D341Med (cell line): ENCODE measurements at regions not wholly inside any gene's neighbourhood (a gene's known extent, or its start where the extent isn't known, plus 50 kb on each side); places are given as distances from the start of the nearest gene placed in this dataset.
A peak's percentile ranks its signal among the peaks of the same experiment; 100 is the strongest.
"Not testable (repeated sequence)": the region's sequence is repeated elsewhere in the genome, so short reads cannot be mapped to it uniquely, and the experiment has no call there.

Experiments used
- DNase-seq: peaks from one replicate; pipeline ENCODE4 v3.0.0; 2012; ENCODE audit warnings: low spot score

DNA sequence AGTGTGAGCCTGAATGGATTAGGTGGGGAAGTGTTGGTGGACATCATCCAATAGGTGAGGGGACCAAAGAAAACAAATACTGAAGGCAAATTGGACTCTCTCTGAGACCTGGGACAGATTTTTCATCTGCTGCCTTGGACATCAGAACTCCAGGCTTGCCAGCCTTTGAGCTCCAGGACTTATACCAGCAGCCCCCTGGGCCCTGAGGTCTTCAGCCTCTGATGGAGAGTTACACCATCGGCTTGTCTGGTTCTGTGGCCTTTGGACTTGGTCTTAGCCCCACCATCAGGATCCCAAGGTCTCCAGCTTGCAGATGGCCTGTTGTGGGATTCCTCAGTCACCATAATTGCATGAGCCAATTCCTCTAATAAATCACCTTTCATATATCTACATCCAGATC is 80.8 kb upstream of the SLC8A3 start:
- DNase-seq = no peak

DNA sequence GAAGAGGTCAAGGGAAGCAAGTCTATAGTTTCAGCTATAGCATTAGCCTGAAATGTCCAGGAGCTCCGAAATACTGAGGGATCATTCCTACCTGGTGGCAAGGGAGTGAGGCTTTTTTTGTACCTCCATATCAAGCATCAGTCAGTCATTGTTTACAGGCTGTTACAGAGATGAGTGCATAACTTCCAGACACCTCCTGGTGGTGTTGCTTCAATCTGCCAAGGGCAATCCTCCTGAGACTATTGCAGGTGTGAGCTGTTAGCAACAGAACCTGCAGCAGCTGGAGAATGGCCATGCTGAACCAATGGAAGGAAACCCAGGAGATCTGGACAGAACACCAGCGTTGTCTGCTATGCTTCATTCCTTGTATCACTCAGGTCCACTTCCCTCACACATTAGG is 80.0 kb upstream of the SLC8A3 start:
- no peak for DNase-seq

DNA sequence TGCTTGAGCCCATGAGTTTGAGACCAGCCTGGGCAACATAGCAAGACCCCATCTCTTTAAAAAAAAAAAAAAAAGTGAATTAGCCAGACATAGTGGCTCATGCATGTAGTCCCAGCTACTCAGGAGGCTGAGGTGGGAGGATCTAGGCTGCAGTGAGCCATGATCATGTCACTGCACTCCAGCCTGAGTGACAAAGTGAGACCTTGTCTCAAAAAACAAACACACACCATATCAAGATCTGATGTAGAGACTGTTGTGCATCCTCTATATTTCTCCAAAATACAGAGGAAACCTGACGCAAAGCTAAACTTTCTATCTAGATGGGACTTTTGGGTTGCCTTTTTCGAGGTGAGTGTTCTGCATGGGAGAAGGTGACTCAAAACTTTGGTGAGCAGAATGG is 77.4 kb upstream of the SLC8A3 start:
- no peak for DNase-seq

DNA sequence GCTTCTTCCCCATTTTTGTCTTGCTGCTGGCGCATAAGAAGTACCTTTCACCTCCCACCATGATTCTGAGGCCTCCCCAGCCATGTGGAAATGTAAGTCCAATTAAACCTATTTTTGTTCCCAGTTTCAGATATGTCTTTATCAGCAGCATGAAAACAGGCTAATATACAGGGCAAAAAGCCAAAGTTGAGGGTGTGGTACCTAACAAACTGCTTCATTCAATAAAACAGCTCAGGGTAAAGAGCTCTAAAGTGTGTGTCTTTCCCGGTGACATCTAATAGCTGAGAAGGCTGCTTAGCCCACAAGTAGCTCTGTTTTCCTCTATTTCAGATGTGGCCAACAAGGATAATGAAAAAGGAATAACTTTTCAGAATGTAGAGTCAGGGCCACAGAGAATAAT is 76.7 kb upstream of the SLC8A3 start:
- DNase-seq = no peak

DNA sequence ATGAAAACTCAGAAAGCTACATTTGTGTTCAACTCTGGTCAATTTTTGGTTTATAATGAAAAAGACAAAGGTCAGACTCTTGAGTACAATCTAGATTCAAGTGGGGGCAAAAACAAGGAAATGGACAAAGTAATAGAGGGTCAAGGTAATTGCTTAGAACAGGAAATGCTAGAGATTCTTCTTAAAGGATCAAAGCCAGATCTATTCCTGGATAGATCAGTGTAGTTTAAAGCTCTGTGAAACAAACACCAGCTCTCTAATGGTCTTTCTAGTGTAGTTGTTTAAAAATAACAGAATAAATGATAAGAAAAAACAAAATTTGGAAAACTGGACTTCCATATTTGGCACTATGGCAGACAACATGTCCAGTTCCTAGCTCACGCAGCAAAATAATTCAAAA is 70.7 kb upstream of the SLC8A3 start:
- DNase-seq = no peak

DNA sequence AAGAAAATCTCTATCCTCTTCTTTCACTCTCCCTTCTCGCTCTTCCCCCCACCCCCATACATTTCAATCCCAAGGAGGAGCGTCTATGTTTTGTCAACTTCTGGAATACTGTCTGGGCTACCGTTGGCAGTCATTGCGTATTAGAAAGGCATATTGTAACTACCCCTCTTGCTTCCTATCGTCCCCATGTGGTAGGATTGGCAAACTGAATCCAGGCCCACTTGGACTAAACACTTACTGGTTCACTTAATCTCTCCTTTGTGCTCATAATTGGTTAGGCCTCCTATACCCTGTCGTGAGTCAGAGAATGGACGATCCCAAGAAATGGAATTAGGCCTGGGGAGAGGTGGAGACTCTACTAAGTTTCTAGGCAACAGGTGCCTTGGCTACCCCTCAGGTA is 68.8 kb upstream of the SLC8A3 start:
- peak; percentile 36 for DNase-seq

DNA sequence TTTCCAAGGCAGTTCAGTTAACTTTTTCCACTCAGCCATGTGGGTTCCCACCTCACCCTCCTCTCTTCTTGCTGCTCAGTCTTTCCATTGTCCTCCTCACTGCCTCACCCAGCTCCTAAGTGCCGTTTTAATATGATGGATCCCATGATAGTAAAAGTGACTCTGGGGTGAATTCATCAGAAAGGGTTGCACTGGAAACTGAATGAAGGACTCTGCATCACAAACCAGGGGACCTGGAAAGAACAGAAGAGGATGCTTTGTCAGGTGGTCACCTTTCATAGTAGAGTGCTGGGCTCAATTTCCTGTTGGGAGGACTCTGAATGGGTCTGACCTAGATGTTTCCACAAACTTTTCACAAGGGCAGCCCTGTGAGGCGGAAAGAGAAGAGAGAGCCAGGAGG is 67.8 kb upstream of the SLC8A3 start:
- DNase-seq = no peak

DNA sequence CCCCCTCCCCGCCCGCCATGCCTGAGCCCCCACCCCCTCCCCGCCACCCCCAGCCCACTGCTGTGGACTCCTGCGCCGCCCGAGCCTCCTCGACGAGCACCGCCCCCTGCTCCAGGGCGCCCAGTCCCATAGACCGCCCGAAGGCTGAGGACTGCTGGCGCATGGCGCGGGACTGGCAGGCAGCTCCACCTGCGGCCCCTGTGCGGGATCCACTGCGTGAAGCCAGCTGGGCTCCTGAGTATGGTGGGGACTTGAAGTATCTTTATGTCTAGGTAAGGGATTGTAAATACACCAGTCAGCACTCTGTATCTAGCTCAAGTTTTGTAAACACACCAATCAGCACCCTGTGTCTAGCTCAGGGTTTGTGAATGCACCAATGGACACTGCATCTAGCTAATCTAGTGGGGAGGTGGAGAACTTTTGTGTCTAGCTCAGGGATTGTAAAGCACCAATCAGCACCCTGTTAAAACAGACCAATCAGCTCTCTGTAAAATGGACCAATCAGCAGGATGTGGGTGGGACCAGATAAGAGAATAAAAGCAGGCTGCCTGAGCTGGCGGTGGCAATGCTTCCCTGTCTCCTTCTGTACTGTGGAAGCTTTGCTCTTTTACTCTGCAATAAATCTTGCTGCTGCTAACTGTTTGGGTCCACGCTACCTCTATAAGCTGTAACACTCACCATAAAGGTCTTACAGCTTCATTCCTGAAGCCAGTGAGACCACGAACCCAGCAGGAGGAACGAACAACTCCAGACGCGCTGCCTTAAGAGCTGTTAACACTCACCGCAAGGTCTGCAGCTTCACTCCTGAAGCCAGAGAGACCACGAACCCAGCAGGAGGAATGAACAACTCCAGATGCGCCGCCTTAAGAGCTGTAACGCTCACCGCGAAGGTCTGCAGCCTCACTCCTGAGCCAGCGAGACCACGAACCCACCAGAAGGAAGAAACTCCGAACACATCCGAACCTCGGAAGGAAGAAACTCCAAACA is 66.6 kb upstream of the SLC8A3 start:
- not testable (repeated sequence) for DNase-seq

DNA sequence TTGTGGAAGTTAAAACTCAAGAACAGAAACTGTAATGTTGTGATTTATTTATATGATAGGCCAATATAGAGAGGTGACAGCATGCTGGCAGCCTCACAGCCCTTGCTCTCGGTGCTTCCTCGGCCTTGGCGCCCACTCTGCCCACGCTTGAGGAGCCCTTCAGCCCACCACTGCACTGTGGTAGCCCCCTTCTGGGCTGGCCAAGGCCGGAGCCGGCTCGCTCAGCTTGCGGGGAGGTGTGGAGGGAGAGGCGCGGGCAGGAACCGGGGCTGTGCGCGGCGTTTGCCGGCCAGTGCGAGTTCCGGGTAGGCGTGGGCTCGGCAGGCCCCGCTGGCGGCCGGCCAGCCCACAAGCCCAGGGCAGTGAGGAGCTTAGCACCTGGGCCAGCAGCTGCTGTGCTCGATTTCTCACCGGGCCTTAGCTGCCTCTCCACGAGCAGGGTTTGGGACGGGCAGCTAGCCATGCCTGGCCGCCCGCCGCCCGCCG is 65.8 kb upstream of the SLC8A3 start:
- DNase-seq = peak; percentile 42

DNA sequence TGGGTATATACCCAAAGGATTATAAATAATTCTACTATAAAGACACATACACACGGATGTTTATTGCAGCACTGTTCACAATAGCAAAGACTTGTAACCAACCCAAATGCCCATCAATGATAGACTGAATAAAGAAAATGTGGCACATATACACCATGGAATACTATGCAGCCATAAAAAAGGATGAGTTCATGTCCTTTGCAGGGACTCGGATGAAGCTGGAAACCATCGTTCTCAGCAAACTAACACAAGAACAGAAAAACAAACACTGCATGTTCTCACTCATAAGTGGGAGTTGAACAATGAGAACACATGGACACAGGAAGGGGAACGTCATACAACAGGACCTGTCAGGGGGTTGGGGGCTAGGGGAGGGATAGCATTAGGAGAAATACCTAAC is 64.8 kb upstream of the SLC8A3 start:
- DNase-seq = not testable (repeated sequence)

DNA sequence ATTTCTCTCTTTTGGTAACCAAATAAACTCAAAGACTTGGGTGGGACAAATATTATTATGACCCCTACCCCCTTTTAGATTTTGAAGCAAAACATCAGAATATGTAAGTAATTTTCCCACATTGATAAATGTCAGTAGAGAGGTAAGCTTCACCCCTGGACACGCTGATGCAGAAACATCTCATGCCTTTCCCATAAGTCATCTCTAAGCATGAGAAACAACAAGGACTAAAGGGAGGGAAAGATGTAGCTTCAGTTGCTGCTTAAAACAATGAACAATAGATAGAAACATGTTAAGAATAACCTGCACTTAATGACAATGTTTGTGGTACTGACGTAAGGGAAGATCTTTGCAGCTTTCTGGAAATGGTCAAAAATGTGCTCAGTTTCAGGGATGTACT is 56.3 kb upstream of the SLC8A3 start:
- DNase-seq = no peak

DNA sequence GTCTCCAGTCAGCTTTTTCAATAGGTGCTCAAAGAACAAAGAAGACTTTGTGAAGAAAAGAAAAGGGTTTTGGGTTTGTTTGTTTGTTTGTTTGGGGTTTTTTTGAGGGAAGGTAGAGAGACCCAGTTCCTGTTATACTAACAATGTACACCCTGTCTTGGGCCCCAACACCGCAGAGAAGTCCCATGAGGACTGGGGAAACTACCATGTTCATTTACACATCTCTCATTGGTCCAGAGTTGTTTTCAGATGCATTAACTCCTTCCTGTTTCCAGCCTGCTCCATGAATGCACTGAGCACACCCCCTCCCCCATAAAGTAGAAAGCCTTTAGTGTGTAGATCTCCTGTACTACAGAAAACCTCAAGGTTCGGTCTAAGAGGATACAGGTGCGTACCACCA is 51.1 kb upstream of the SLC8A3 start:
- DNase-seq = no peak

DNA sequence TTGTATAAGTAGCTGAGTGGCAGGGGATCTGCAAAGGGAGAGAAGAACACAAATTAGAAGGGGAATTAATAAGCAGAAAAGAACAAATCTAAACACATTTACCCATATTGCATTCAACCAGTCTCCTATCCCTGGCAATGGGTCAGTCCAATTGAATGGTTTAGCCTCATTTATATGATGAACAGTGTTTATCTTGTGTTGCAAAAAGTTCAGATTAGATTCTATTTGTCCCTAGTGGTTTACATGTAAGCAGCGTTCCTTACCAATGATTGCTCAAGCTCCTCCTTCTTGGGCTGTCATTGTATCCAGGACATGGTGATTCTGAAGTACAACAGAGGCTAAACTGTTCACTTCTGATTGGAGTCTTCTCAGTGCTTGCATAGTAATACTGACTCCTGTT is 49.9 kb upstream of the SLC8A3 start:
- DNase-seq = not testable (repeated sequence)
